Non-pigmented ciliary epithelial cell (primary cell): ENCODE measurements at regions not wholly inside any gene's neighbourhood (a gene's known extent, or its start where the extent isn't known, plus 50 kb on each side); places are given as distances from the start of the nearest gene placed in this dataset.
A peak's percentile ranks its signal among the peaks of the same experiment; 100 is the strongest.
"Not testable (repeated sequence)": the region's sequence is repeated elsewhere in the genome, so short reads cannot be mapped to it uniquely, and the experiment has no call there.

Experiments
- DNase-seq: peaks from one replicate; pipeline ENCODE4 v3.0.0-alpha.2; 2010; ENCODE audit warnings: low read depth

DNA sequence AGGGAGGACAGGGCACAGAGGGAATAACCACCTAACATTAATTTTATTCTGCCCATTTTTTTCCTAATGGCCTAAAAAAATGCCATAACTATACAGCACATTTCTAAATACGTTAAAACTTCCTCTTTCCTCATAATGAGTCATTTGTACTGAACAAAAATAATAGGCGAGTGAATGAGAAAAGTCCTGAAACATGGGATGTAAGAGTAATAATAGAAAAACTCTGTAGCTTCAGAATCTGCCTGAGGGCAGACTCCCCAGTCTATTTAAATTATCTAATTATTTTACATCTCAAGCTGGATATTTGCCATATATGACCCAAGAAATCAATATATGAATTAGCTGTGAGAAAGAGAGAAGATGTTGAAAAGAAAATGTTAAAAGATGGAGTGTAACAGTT lies 285.1 kb downstream of the TMX3 start:
- no peak for DNase-seq

GRCh38 chr18:68429111-68429510 lies 285.8 kb downstream of the TMX3 start:
- no peak for DNase-seq

GRCh38 chr18:68428661-68429060 lies 286.2 kb downstream of the TMX3 start:
- DNase-seq: no peak

GRCh38 chr18:68427951-68428401 lies 286.9 kb downstream of the TMX3 start:
- DNase-seq: peak; percentile 63

GRCh38 chr18:68426731-68427315 lies 288.1 kb downstream of the TMX3 start:
- DNase-seq: no peak

DNA sequence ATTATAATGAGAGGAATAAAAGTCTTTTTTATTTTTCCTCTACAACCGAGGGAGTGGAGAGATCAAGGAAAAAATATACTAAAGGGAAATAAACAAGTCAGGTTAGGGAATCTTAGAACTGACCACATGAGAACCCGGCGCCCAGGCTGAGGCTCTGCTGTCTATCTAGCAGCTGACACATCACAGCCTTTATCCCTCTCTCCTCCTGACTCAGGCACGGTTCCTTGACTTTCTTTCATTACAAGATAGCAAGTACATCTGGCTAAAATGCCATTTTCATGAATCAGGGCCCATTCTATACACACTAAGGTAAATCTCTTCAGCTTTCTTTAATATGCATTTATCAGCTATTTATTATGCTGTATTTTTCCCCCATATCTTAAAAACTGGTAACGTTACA lies 296.0 kb downstream of the TMX3 start:
- DNase-seq: peak; percentile 49

DNA sequence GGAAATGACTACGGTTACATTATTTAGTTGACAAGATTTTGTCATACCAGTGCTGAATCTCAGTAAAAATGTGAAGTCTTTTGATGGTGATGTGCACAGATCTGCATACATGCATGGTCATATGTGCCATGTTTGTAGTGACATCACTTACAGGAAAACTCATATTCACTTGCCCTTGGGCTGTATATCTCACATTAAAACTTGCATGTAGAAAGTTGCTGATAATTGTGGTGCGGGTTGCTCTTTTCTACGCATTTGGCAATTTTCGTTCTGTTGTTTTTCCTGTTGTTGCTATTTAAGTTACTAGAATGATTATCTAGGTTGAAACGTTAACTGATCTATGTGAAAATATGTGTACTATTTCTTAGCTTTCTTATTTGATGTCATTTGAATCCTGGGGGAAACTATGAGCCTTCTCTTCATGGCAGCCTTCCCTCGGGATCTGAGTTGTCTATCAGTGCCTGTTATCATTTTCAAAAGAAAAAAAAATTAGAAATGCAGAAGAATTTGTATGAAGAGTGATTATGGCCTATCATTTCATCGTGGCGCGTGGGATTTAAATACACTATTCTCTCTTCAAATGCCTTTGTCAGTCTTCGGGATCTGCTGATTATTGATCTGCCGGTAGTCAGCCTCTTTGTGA lies 296.6 kb downstream of the TMX3 start:
- no peak for DNase-seq

- DNase-seq: no peak
Observed at GRCh38 chr18:68417826-68418225, 297.1 kb downstream of the TMX3 start.

- DNase-seq: no peak
Observed at GRCh38 chr18:68417166-68417799, 297.6 kb downstream of the TMX3 start.

DNA sequence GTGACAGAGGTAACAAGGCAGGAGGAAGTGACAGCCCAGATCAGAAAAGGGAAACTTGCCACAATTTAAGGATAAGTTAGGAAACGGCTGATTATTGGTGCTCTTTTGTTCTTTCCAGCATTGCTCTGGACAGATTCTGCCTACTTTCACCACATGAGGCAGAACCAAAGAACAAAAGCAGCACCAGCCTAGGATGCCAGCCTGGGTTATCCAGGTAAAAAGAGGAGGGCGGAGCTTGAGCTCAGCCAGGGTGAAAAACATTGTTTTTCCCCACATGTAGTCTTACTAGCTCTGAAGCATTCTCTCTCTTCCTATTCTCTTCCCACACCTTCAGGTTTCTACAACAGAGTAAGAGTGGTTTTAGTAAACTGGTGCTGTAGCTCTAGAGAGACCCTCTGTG lies 300.5 kb downstream of the TMX3 start:
- no peak for DNase-seq

- DNase-seq: no peak
Observed at GRCh38 chr18:68409576-68409975, 305.3 kb downstream of the TMX3 start.

DNA sequence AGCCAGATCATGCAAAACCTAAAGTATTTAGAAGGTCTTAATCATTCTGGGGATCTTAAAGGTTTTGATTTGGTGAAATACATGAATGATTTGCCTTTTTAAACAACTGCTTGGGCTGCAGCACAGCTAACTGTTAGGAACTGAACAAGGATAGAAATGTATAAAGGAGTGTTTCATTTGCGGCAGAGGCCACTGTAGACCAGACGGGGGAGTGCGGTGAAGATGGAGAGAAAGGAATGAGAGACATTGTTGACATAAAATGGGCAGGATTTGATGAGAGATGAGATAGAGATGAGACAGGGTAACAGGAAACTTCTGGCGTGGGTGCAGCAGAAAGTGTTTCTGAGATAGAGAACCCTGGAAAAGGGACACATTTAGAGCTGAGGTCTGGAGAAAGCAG lies 308.1 kb downstream of the TMX3 start:
- no peak for DNase-seq

DNA sequence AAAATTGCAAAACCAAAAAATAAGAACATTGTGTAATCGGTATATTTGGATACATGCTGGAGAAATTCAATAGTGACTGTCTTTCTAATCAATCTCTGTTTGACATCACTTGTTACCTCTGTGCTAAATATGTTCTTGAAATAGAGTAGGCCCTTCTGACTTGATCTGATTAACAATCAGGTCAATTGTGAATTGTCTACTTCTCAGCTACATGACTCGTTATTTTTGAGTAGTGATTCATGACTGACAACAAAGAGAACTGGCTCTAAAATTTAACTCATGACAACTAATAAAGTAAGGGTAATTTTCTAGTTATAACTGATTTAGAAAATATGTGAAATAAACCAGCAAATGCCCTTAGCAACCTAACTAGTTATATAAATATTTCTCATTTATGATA lies 312.1 kb downstream of the TMX3 start:
- no peak for DNase-seq

GRCh38 chr18:68400889-68401288 lies 314.0 kb downstream of the TMX3 start:
- DNase-seq: no peak

DNA sequence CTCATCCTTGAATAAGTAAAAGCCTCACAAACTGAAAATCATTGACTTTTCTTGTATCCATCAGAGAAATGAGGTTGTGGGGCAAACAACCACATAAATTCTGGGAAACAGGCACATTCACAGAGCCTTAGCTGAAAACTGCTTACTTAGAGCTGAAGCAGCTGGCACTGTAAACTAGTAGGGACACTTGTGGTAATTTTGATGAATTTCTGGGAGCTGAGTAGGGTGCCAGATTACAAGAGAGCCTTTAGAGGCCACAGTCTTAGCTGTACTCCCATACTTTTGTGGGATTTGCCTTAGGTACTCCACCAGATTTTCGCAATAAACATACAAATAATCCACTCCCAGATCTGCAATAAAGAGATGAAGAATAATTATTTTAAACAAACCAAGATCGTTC lies 315.2 kb downstream of the TMX3 start:
- no peak for DNase-seq

DNA sequence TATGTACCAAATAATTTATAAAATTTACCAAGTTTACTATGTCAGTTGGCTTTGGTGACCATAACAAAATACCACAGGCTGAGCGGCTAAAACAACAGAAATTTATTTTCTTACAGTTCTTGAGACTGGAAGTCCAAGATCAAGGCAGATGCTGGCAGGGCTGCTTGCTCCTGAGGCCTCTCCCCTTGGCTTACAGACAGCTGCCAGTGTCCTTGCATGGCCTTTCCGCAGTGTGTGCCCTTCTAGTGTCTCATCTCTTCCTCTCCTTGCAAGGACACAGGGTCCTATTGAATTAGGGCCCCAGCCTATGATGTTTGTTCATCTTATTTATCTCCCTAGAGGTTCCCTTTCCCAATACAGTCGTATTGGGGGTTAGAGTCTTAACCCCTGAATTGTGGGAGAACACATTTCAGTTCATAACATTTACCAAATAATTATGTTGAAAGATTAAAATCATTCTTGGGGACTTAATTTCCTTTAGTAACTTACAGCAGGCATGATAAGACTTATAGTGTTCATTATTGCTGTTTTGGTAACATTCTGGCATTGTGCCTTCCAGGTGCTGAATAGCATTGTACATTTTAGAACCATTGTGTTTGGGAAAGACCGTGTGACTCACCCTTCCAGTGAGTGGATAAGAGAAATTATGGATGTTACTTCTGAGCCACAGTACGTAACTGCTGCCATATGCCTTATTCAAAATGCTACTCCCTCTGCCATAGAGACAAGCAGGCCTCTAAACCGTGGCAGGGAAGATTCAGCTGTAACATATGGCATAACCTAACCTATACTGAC lies 317.5 kb downstream of the TMX3 start:
- no peak for DNase-seq

DNA sequence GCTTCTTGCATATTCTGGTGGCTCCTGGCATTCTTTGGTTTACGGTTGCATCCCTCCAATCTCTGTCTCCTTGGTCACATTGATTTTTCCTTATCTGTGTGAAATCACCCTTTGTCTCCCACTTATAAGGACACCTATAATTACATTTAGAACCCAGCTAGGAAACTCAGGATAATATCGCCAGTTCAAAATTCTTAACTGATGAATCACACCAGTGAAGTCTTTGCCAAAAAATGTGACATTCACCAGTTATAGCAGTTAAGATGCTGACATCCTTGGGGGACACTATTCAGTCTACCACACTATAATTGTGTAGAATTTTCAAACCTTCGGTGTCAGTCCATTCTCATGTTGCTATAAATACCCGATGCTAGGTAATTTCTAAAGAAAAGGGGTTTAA lies 320.2 kb downstream of the TMX3 start:
- DNase-seq: no peak

GRCh38 chr18:68391801-68392200 lies 323.1 kb downstream of the TMX3 start:
- DNase-seq: no peak

DNA sequence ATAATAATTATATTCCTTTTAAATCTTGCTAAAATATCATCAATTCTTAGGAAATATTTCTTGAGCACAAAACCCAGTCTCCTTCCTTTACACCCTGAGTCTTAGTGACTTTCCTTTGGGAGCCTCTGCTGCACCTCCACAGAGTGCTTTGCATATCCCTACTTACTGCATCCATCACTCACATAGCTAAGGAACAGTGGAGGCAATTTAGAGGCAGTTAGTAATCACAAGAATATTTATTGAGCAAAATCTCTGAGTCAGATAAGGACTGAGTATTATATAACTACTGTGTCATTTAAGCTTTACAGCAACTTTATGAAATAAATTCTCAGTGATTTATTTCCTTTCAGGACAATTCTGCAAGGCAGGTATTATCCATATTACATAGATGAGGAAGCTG lies 327.7 kb downstream of the TMX3 start:
- DNase-seq: no peak

- not testable (repeated sequence) for DNase-seq
Observed at GRCh38 chr18:68383979-68384378, 330.9 kb downstream of the TMX3 start.

- DNase-seq: no peak
Observed at GRCh38 chr18:68376926-68377325, 338.0 kb downstream of the TMX3 start.

GRCh38 chr18:68362907-68363306 lies 352.0 kb downstream of the TMX3 start:
- no peak for DNase-seq

DNA sequence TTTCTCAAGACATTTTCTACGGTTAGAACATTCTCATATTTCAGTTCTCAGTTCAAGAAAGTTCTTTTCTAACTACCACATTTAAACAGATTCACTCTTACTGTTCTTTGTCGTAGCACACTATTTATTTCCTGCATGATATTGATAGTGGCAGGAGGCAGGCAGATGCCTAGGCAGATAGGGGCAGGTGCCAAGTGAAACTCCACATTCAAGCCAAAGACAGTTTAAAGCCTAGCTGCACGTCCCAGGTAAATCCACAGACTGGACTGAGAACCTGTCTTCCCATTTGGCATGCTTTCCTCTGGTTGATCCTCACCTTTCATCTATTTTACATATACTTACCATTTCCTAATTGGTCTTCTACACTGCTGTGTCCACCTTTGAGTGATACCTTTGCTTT lies 359.3 kb downstream of the TMX3 start:
- no peak for DNase-seq
